ENCODE measurements at regions not wholly inside any gene's neighbourhood (a gene's known extent, or its start where the extent isn't known, plus 50 kb on each side); places are given as distances from the start of the nearest gene placed in this dataset.

DNA sequence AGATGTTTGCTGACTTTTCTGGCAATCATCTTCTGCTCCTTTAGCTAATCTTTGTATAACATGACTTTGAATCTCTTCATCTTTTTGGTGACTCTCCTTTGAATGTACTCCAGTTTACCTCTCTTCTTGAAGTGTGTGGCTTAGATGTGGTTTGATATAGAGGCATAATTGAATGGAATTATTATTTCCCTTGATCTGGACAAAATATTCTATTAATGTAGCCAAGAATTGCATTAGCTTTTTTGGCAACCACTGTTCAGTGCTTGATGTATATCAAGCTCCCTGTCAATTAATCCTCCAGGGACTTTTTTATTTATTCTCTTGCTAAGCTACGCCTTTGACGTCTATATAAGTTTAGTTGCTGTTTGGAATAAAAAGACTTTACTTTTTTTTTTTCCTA, 490.8 kb downstream of the PCDH20 start:
- no peak overlapping the region for H3K4me3 Mint-ChIP-seq (ENCODE audit: low read depth, unreplicated experiment)
- no peak overlapping the region for H3K27ac Mint-ChIP-seq (ENCODE audit: unreplicated experiment)
- intact Hi-C loops (cut with micrococcal nuclease; ENCODE audit: unreplicated experiment) = no loop called here
- CTCF ChIA-PET = no interaction called here
- no TSS peak for BruUV-seq (replicated peaks)
- H3K27me3 Mint-ChIP-seq (ENCODE audit: unreplicated experiment) = no peaks in the 10 kb centered on the region
- H3K4me1 Mint-ChIP-seq (ENCODE audit: low read depth, unreplicated experiment) = no peaks in the 10 kb centered on the region
- H3K9me3 Mint-ChIP-seq (ENCODE audit: low read depth, unreplicated experiment) = peaks cover 2% of the 10 kb centered on the region
- no peak for DNase-seq
- TF ChIP-seq, protein P1, sequence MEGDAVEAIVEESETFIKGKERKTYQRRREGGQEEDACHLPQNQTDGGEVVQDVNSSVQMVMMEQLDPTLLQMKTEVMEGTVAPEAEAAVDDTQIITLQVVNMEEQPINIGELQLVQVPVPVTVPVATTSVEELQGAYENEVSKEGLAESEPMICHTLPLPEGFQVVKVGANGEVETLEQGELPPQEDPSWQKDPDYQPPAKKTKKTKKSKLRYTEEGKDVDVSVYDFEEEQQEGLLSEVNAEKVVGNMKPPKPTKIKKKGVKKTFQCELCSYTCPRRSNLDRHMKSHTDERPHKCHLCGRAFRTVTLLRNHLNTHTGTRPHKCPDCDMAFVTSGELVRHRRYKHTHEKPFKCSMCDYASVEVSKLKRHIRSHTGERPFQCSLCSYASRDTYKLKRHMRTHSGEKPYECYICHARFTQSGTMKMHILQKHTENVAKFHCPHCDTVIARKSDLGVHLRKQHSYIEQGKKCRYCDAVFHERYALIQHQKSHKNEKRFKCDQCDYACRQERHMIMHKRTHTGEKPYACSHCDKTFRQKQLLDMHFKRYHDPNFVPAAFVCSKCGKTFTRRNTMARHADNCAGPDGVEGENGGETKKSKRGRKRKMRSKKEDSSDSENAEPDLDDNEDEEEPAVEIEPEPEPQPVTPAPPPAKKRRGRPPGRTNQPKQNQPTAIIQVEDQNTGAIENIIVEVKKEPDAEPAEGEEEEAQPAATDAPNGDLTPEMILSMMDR (IDR thresholded peaks at IDR 0.05; ENCODE audit: unreplicated experiment) = no peak
- no peaks in the 10 kb centered on the region for H3K36me3 Mint-ChIP-seq (ENCODE audit: insufficient read depth, unreplicated experiment)

DNA sequence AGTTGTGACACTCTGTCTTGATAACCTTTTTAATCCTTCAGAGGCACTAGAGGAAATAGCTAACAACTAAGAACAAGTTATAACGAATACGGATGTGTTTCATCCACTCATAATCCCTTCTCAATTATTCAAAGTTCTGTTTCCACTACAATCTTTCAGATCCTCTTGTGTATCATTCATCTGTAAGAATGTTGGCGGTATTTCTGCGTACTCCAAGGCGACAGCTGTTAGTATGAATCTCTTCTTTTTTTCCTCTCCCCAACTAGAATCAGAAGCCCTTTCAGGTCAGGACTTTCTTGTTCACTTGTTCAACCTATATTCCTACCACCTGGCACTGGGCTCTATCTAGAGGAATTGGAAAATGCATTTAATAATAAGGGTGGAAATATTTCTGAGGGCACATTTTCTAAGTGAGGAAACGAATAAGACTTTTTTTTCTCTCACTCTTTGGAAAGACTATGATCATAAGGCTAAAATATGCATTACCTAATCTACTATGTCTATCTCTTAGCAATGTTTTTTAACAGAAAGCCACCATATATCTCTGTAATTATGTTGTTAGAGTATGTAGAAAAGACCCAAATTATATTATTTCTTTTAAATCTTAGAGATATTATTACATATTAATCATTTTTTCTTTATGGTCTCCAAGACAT, 492.9 kb downstream of the PCDH20 start:
- CTCF ChIA-PET = no interaction called here
- DNase-seq = no peak

DNA sequence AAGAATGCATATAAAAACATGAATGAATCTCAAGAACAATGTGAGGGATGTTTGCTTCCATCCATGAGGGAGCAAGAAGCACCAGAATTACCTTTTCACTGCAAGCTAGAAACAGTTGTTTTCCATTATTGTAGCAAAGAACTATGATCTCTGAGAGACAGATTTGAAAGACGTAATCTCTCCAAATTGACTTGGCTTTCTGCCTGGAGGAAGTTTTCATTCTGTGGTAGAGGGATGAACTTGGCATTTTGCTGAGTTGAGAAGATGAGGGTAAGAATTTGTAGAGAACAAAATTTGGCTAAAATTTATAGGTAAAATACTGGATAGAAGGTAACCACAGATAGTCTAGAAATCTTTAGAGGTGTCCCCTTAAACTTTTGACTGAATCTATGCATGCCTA, 496.8 kb downstream of the TDRD3 start:
- Mint-ChIP-seq H3K27me3 (ENCODE audit: unreplicated experiment) (no peaks in the 10 kb centered on the region), H3K36me3 (ENCODE audit: insufficient read depth, unreplicated experiment) (no peaks in the 10 kb centered on the region), H3K4me1 (ENCODE audit: low read depth, unreplicated experiment) (no peaks in the 10 kb centered on the region), H3K9me3 (ENCODE audit: low read depth, unreplicated experiment) (peaks cover 7% of the 10 kb centered on the region), H3K27ac (ENCODE audit: unreplicated experiment) (no peak overlapping the region), H3K4me3 (ENCODE audit: low read depth, unreplicated experiment) (no peak overlapping the region)
- BruUV-seq (replicated peaks) = no TSS peak
- TF ChIP-seq, protein P1 (IDR thresholded peaks at IDR 0.05; ENCODE audit: unreplicated experiment) = no peak
- intact Hi-C loops (cut with micrococcal nuclease; ENCODE audit: unreplicated experiment) = no loop called here
- CTCF ChIA-PET = no interaction called here
- DNase-seq = no peak

More for the DNA sequence above, 492.9 kb downstream of the PCDH20 start:
- H3K9me3 Mint-ChIP-seq (ENCODE audit: low read depth, unreplicated experiment) = peaks cover 2% of the 10 kb centered on the region
- no peaks in the 10 kb centered on the region for H3K36me3 Mint-ChIP-seq (ENCODE audit: insufficient read depth, unreplicated experiment)
- no peaks in the 10 kb centered on the region for H3K4me1 Mint-ChIP-seq (ENCODE audit: low read depth, unreplicated experiment)
- no peak overlapping the region for H3K4me3 Mint-ChIP-seq (ENCODE audit: low read depth, unreplicated experiment)
- H3K27ac Mint-ChIP-seq (ENCODE audit: unreplicated experiment) = no peak overlapping the region
- no TSS peak for BruUV-seq (replicated peaks)
- TF ChIP-seq, protein P1 (IDR thresholded peaks at IDR 0.05; ENCODE audit: unreplicated experiment) = no peak
- H3K27me3 Mint-ChIP-seq (ENCODE audit: unreplicated experiment) = no peaks in the 10 kb centered on the region
- intact Hi-C loops (cut with micrococcal nuclease; ENCODE audit: unreplicated experiment) = no loop called here

DNA sequence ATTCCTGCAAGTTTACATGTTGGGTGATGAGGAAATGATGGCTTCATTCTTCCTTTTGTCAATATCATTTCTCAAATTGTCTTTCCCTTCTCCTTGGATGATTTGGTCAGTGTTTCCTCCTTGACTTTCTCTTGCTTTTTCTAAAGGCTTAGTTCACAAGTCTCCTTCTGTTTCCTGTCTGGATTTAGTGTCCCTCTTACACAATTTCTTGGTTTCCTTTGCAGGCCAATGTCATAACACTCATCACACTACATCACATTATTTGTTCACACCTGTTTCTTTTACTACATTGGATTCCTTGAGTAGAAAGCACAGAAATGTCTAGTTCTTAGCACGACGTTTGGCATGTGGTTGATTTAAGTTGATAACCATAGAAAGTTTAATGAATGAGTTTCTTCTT, 490.7 kb downstream of the TDRD3 start:
- no peaks in the 10 kb centered on the region for H3K27me3 Mint-ChIP-seq (ENCODE audit: unreplicated experiment)
- intact Hi-C loops (cut with micrococcal nuclease; ENCODE audit: unreplicated experiment) = no loop called here
- CTCF ChIA-PET = no interaction called here
- no peak overlapping the region for H3K27ac Mint-ChIP-seq (ENCODE audit: unreplicated experiment)
- no peaks in the 10 kb centered on the region for H3K4me1 Mint-ChIP-seq (ENCODE audit: low read depth, unreplicated experiment)
- peaks cover 7% of the 10 kb centered on the region for H3K9me3 Mint-ChIP-seq (ENCODE audit: low read depth, unreplicated experiment)
- H3K4me3 Mint-ChIP-seq (ENCODE audit: low read depth, unreplicated experiment) = no peak overlapping the region
- no peaks in the 10 kb centered on the region for H3K36me3 Mint-ChIP-seq (ENCODE audit: insufficient read depth, unreplicated experiment)
- BruUV-seq (replicated peaks) = no TSS peak
- TF ChIP-seq, protein P1 (IDR thresholded peaks at IDR 0.05; ENCODE audit: unreplicated experiment) = no peak
- no peak for DNase-seq

All from Calu3 (cell line).